ENCODE measurements at regions not wholly inside any gene's neighbourhood (a gene's known extent, or its start where the extent isn't known, plus 50 kb on each side); places are given as distances from the start of the nearest gene placed in this dataset.

GRCh38 chr20:12327205-12327604, 409.5 kb downstream of the BTBD3 start:
- H4K20me1 ChIP-seq (replicated peaks; ENCODE audit: control insufficient read depth, extremely low read depth, insufficient read depth, low read length), result no peaks in the 10 kb centered on the region
- no peak for FAIRE-seq

More at GRCh38 chr20:12327205-12327604, 409.5 kb downstream of the BTBD3 start:
- Histone ChIP-seq H3K36me3 (ENCODE audit: control insufficient read depth in 2 of 2, extremely low read depth in 1 of 2, insufficient read depth in 2 of 2, low read length in 2 of 2) (no peaks in the 10 kb centered on the region), H3K4me1 (ENCODE audit: control insufficient read depth, extremely low read depth, insufficient read depth, low read length) (no peaks in the 10 kb centered on the region), H3K27me3 (ENCODE audit: control insufficient read depth in 2 of 2, insufficient read depth in 2 of 2, low read length in 2 of 2) (no peaks in the 10 kb centered on the region), H3K79me2 (ENCODE audit: control insufficient read depth, insufficient read depth, low read length) (no peaks in the 10 kb centered on the region), H3K27ac (ENCODE audit: insufficient read depth, low read depth, low read length) (no peak overlapping the region), H3K4me3 (replicated peaks in 1 of 3; ENCODE audit: insufficient read depth in 1 of 3, low read depth in 1 of 3, low read length in 3 of 3) (no peak overlapping the region), H3K9me1 (replicated peaks; ENCODE audit: control insufficient read depth, extremely low read depth, insufficient read depth, low read length) (no peaks in the 10 kb centered on the region), H3K4me2 (ENCODE audit: insufficient read depth, low read length) (no peak overlapping the region), H2AFZ (ENCODE audit: low read depth, low read length) (no peak overlapping the region), H3K9ac (replicated peaks; ENCODE audit: extremely low read depth, insufficient read depth, low read length) (no peak overlapping the region), H3K9me3 (replicated peaks; ENCODE audit: control insufficient read depth, insufficient read depth, low read length) (no peaks in the 10 kb centered on the region)
- BruUV-seq (replicated peaks), result no TSS peak
- ChIA-PET POLR2A (no interaction called here), CTCF (no interaction called here)
- dilution Hi-C loops (cut with MboI; ENCODE audit: extremely low pct_ligation_motif_present, low sequenced_read_pairs), result no loop called here
- no peak for DNase-seq (ENCODE audit: low read depth, low spot score)
- no peak for TF ChIP-seq MAX (IDR thresholded peaks at IDR 0.05; ENCODE audit: insufficient read depth, insufficient read length)
- TF ChIP-seq GATA2 (IDR thresholded peaks at IDR 0.05; ENCODE audit: insufficient read depth, insufficient read length, low read depth, low read length), result no peak
- TF ChIP-seq CTCF (IDR thresholded peaks at IDR 0.05; ENCODE audit: extremely low read depth in 1 of 2, insufficient read depth in 1 of 2, low read depth in 1 of 2, low read length in 2 of 2), result no peak
- no peak for TF ChIP-seq POLR2A (IDR thresholded peaks at IDR 0.05; ENCODE audit: low read depth, low read length)
- no peak for TF ChIP-seq JUN (IDR thresholded peaks at IDR 0.05; ENCODE audit: borderline replicate concordance, insufficient read depth, insufficient read length, low read depth)
- TF ChIP-seq POLR2AphosphoS5 (IDR thresholded peaks at IDR 0.05; ENCODE audit: insufficient read depth, low read depth, low read length), result no peak
- intact Hi-C loops (cut with micrococcal nuclease), result no loop called here
